ENCODE measurements at regions not wholly inside any gene's neighbourhood (a gene's known extent, or its start where the extent isn't known, plus 50 kb on each side); places are given as distances from the start of the nearest gene placed in this dataset.

GRCh38 chr4:141356963-141357335, 136.3 kb downstream of the ZNF330 start:
- TF ChIP-seq CTCF (IDR thresholded peaks at IDR 0.05; ENCODE audit: control extremely low read depth in 1 of 3, insufficient read depth in 1 of 3, low read depth in 1 of 3, low read length in 3 of 3) (no peak), ATF3 (IDR thresholded peaks at IDR 0.05; ENCODE audit: insufficient read depth, low read depth, low read length) (no peak), YY1 (IDR thresholded peaks at IDR 0.05; ENCODE audit: low read depth, low read length) (no peak), HDAC2 (IDR thresholded peaks at IDR 0.05; ENCODE audit: borderline replicate concordance in 1 of 2, low read depth in 2 of 2, low read length in 2 of 2) (no peak), POLR2AphosphoS5 (IDR thresholded peaks at IDR 0.05; ENCODE audit: low read depth, low read length) (no peak), RFX5 (IDR thresholded peaks at IDR 0.05; ENCODE audit: borderline replicate concordance, low read depth, low read length) (no peak), EP300 (IDR thresholded peaks at IDR 0.05; ENCODE audit: borderline replicate concordance in 1 of 2, low read depth in 2 of 2, low read length in 2 of 2) (no peak), HDAC6 (IDR thresholded peaks at IDR 0.05; ENCODE audit: low read depth, low read length) (no peak)

Measured in H1 (cell line).